Stimulated activated CD4-positive, alpha-beta T cell treated with anti-CD3 and anti-CD28 coated beads, Interleukin-2, amount 100 ng/mL, for 48 hours (primary cell): ENCODE measurements at regions not wholly inside any gene's neighbourhood (a gene's known extent, or its start where the extent isn't known, plus 50 kb on each side); places are given as distances from the start of the nearest gene placed in this dataset.

Experiments
- DNase-seq, 2 donors: peaks; one replicate each; pipeline ENCODE4 v3.0.0-alpha.2; 2020

GRCh38 chr3:103067963-103068362, 633.1 kb downstream of the ZPLD1 start:
- DNase-seq, result no peak

- DNase-seq, result no peak
These were observed 640.5 kb downstream of the ZPLD1 start for GRCh38 chr3:103075282-103075681.

GRCh38 chr3:103077910-103078309, 643.1 kb downstream of the ZPLD1 start:
- DNase-seq, result no peak

- DNase-seq, result no peak
These were observed 647.7 kb downstream of the ZPLD1 start for GRCh38 chr3:103082501-103082900.

- no peak for DNase-seq
These were observed 649.2 kb downstream of the ZPLD1 start for GRCh38 chr3:103083848-103084631.

- no peak for DNase-seq
These were observed 650.6 kb downstream of the ZPLD1 start for GRCh38 chr3:103085465-103085864.

GRCh38 chr3:103089758-103090157, 654.9 kb downstream of the ZPLD1 start:
- DNase-seq, result no peak

GRCh38 chr3:103105206-103105605, 670.4 kb downstream of the ZPLD1 start:
- DNase-seq, result no peak

GRCh38 chr3:103112273-103112672, 677.5 kb downstream of the ZPLD1 start:
- no peak for DNase-seq

GRCh38 chr3:103126115-103126514, 691.3 kb downstream of the ZPLD1 start:
- no peak for DNase-seq

GRCh38 chr3:103127098-103127630, 692.3 kb downstream of the ZPLD1 start:
- no peak for DNase-seq

GRCh38 chr3:103127737-103128136, 692.9 kb downstream of the ZPLD1 start:
- DNase-seq, result no peak

- no peak for DNase-seq
These were observed 699.4 kb downstream of the ZPLD1 start for GRCh38 chr3:103134023-103134724.

- DNase-seq, result no peak
These were observed 701.8 kb downstream of the ZPLD1 start for GRCh38 chr3:103136621-103137020.

- DNase-seq, result no peak
These were observed 703.0 kb downstream of the ZPLD1 start for GRCh38 chr3:103137830-103138229.

GRCh38 chr3:103158183-103158582, 723.4 kb downstream of the ZPLD1 start:
- no peak for DNase-seq

GRCh38 chr3:103166890-103167289, 732.1 kb downstream of the ZPLD1 start:
- no peak for DNase-seq

GRCh38 chr3:103167850-103168249, 733.0 kb downstream of the ZPLD1 start:
- DNase-seq, result no peak

GRCh38 chr3:103169289-103169688, 734.5 kb downstream of the ZPLD1 start:
- no peak for DNase-seq

- no peak for DNase-seq
These were observed 735.8 kb downstream of the ZPLD1 start for GRCh38 chr3:103170651-103171050.

- DNase-seq, result no peak
These were observed 739.1 kb downstream of the ZPLD1 start for GRCh38 chr3:103173940-103174339.

- no peak for DNase-seq
These were observed 746.3 kb downstream of the ZPLD1 start for GRCh38 chr3:103181160-103181559.

GRCh38 chr3:103184772-103185171, 750.0 kb downstream of the ZPLD1 start:
- DNase-seq, result no peak

GRCh38 chr3:103189941-103190340, 755.1 kb downstream of the ZPLD1 start:
- DNase-seq, result no peak
